Neural crest cell (in vitro differentiated cells): ENCODE measurements at regions not wholly inside any gene's neighbourhood (a gene's known extent, or its start where the extent isn't known, plus 50 kb on each side); places are given as distances from the start of the nearest gene placed in this dataset.

Experiments used
- DNase-seq: peaks from one replicate; pipeline ENCODE4 v3.0.0; 2021; ENCODE audit warnings: low read depth, mixed read lengths, low spot score
- H3K27ac Mint-ChIP-seq: one replicate; pipeline ENCODE4 v1.8.0; 2021; ENCODE audit warnings: mild to moderate bottlenecking, mixed read lengths; ENCODE audit not compliant: unreplicated experiment
- H3K27me3 Mint-ChIP-seq: 2 replicates; pipeline ENCODE4 v1.8.0; 2021; ENCODE audit warnings: low read depth, mild to moderate bottlenecking, mixed read lengths
- H3K36me3 Mint-ChIP-seq: 2 replicates; pipeline ENCODE4 v1.8.0; 2021; ENCODE audit warnings: low read depth, mild to moderate bottlenecking, mixed read lengths
- H3K4me1 Mint-ChIP-seq: 2 replicates; pipeline ENCODE4 v1.8.0; 2021; ENCODE audit warnings: mixed read lengths
- H3K4me3 Mint-ChIP-seq: one replicate; pipeline ENCODE4 v1.8.0; 2021; ENCODE audit warnings: mild to moderate bottlenecking, mixed read lengths
- H3K9me3 Mint-ChIP-seq: 2 replicates; pipeline ENCODE4 v1.8.0; 2021; ENCODE audit warnings: mixed read lengths
- CTCF ChIP-seq: fragments of 200-600 bp; sonication (generic); conservative IDR thresholded peaks from 2 replicates; pipeline ENCODE4 v1.5.0; 2021; ENCODE audit warnings: antibody characterized with exemption, mild to moderate bottlenecking

GRCh38 chrX:39499996-39500395 is 597.8 kb downstream of the BCOR start:
- no peak overlapping the region for H3K4me3 Mint-ChIP-seq
- no peaks in the 10 kb centered on the region for H3K4me1 Mint-ChIP-seq
- DNase-seq: no peak
- no peaks in the 10 kb centered on the region for H3K36me3 Mint-ChIP-seq
- H3K27ac Mint-ChIP-seq: no peak overlapping the region
- H3K27me3 Mint-ChIP-seq: no peaks in the 10 kb centered on the region
- peaks cover 2% of the 10 kb centered on the region for H3K9me3 Mint-ChIP-seq
- TF ChIP-seq CTCF: no peak

DNA sequence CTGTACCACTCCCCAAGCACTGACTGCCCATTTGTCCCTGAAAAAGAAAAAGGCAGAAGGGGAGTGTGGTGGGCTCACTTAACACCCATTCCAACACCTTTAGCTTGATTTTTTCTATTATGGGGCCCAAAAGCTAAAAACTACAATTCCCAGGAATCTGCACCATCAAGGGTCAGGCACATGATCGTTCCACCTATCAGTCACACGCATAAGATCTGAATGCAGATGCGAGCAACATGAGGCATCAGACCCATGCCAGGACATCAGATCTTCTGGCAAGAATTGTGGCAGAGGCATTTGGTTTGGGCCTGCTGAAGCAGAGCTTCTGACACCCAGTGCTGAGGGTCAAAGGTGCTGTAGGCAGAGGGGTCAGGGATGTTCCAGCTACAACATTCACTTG is 595.9 kb downstream of the BCOR start:
- no peak for DNase-seq
- Mint-ChIP-seq H3K36me3 (no peaks in the 10 kb centered on the region), H3K27ac (no peak overlapping the region), H3K4me1 (no peaks in the 10 kb centered on the region), H3K4me3 (no peak overlapping the region), H3K9me3 (peaks cover 2% of the 10 kb centered on the region), H3K27me3 (no peaks in the 10 kb centered on the region)
- no peak for TF ChIP-seq CTCF

DNA sequence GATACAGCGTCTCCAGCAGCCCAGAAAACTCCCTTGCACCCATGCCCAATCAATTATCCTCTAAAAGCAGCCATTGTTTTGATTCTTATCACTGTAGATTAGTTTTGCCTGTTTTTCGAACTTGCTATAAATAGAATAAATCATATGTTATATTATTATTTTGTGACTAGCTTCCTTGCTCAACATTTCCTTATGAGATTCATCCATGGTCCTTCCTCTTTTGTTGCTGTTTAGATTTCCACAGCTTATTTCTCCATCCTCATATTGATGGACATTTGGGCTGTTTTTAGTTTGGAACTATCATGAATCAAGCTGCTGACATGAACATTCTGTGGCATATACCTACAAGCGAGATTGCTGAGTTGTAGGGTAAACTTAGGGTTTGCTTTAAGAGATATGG is 595.3 kb downstream of the BCOR start:
- no peaks in the 10 kb centered on the region for H3K27me3 Mint-ChIP-seq
- no peak for DNase-seq
- H3K4me3 Mint-ChIP-seq: no peak overlapping the region
- H3K36me3 Mint-ChIP-seq: no peaks in the 10 kb centered on the region
- no peaks in the 10 kb centered on the region for H3K4me1 Mint-ChIP-seq
- H3K27ac Mint-ChIP-seq: no peak overlapping the region
- TF ChIP-seq CTCF: no peak
- H3K9me3 Mint-ChIP-seq: peaks cover 2% of the 10 kb centered on the region

DNA sequence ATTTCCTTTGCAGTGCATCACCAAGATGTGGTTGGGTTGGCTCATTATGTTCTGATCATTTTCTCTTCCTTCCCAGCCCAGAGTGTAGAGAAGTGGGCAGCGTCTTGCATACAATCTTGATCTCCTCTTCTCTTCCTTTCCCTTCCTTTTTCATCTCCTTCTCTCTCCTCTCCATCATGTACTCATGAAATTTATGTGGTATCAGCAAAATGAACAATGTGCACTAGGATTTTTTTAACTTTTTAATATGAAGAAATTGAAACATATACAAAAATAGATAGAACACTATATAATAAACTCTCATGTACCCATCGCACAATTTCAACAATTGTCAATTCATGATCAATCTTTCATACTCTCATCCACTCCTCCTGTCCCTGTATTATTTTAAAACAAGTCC is 593.5 kb downstream of the BCOR start:
- TF ChIP-seq CTCF: no peak
- no peaks in the 10 kb centered on the region for H3K27me3 Mint-ChIP-seq
- H3K36me3 Mint-ChIP-seq: no peaks in the 10 kb centered on the region
- H3K4me1 Mint-ChIP-seq: peaks cover 2% of the 10 kb centered on the region
- H3K27ac Mint-ChIP-seq: no peak overlapping the region
- H3K9me3 Mint-ChIP-seq: peaks cover 3% of the 10 kb centered on the region
- no peak overlapping the region for H3K4me3 Mint-ChIP-seq
- DNase-seq: no peak

DNA sequence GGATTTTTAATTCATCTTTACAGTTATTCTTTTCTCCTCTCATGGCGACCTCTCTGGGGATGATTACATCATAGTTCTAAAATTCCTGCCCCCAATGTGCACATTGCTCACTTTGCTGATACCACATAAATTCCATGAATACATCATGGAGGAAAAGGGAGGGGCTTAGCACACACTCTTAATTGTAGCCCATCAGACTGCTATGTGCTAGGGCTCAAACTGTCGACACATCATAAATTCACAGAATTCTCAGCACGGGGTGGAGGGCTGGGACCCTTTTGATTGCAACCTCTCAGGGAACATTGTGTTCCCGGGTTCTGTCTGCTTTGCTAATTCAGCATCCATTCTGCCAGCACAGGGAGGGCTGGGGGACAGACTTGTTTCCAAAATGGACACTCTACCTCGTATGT is 592.9 kb downstream of the BCOR start:
- peaks cover 6% of the 10 kb centered on the region for H3K4me1 Mint-ChIP-seq
- no peaks in the 10 kb centered on the region for H3K27me3 Mint-ChIP-seq
- no peak for DNase-seq
- H3K27ac Mint-ChIP-seq: no peak overlapping the region
- TF ChIP-seq CTCF: no peak
- peaks cover 3% of the 10 kb centered on the region for H3K36me3 Mint-ChIP-seq
- peaks cover 6% of the 10 kb centered on the region for H3K9me3 Mint-ChIP-seq
- H3K4me3 Mint-ChIP-seq: no peak overlapping the region

DNA sequence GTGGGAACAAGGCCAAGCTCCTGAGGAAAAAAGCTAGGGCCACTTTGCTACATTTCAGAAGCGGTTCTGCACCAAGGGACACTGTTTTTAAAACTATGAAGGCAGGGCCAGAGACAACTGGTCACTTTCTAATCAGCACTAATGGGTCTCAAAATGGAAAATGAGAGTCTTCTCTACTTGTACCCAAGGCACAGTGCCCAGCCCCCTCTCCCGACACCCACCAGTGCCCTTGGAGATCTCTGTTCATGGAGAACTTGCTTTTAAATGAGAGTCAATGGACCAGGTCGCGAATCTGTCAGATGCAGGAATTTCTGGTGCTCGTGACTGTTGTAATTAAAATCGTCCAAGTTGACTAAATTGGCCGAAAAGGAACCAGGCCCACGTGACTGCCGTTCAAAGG is 591.6 kb downstream of the BCOR start:
- Mint-ChIP-seq H3K27ac (no peak overlapping the region), H3K4me1 (peaks cover 6% of the 10 kb centered on the region), H3K4me3 (no peak overlapping the region), H3K27me3 (no peaks in the 10 kb centered on the region), H3K9me3 (peaks cover 12% of the 10 kb centered on the region), H3K36me3 (peaks cover 3% of the 10 kb centered on the region)
- TF ChIP-seq CTCF: no peak
- DNase-seq: no peak
